Psoas muscle (tissue), 7 donors: ENCODE measurements at regions not wholly inside any gene's neighbourhood (a gene's known extent, or its start where the extent isn't known, plus 50 kb on each side); places are given as distances from the start of the nearest gene placed in this dataset.

Experiments used
- ATAC-seq, 4 donors: fragments of 200-7000 bp; cut with Tn5 transposase; one replicate each; pipeline ENCODE4 v1.9.1; 2020; ENCODE audit warnings: moderate library complexity in 3 of 4, mild to moderate bottlenecking in 2 of 4
- DNase-seq, 2 donors: peaks; one replicate each; pipeline ENCODE4 v3.0.0-alpha.2; 2020
- H3K27ac ChIP-seq: fragments of 200-600 bp; one replicate; pipeline ENCODE4 v1.8.0; 2022
- H3K27me3 ChIP-seq, 3 donors: fragments of 200-600 bp in 1 of 3; one replicate each; pipeline versions ENCODE4 v1.6.1 to v1.8.0; 2013 to 2022; ENCODE audit warnings: low read length in 2 of 3, mild to moderate bottlenecking in 2 of 3, moderate library complexity in 1 of 3; ENCODE audit not compliant: insufficient read depth in 3 of 3
- H3K36me3 ChIP-seq, 2 donors: fragments of 200-600 bp in 1 of 2; one replicate each; pipeline versions ENCODE4 v1.6.1 to v1.8.0; 2013 to 2022; ENCODE audit warnings: low read depth in 1 of 2, mild to moderate bottlenecking in 1 of 2, moderate library complexity in 1 of 2; ENCODE audit not compliant: insufficient read depth in 1 of 2
- H3K4me1 ChIP-seq: fragments of 200-600 bp; one replicate; pipeline ENCODE4 v1.8.0; 2022
- H3K4me3 ChIP-seq: fragments of 200-600 bp; one replicate; pipeline ENCODE4 v1.8.0; 2022; ENCODE audit warnings: mild to moderate bottlenecking
- H3K9me3 ChIP-seq: fragments of 200-600 bp; one replicate; pipeline ENCODE4 v1.8.0; 2022
- WGBS, 3 donors: extraction: QIAGEN DNeasy Blood & Tissue Kit; methylation state at CpG; one replicate each; pipeline versions ENCODE4 v1.1.6 to v1.1.7; 2013; 5-methylcytosine and 5-hydroxymethylcytosine counted together
- intact Hi-C, 2 donors: fragments of 100-400 bp; cut with DNase I; formaldehyde crosslinking; loops; one replicate each; pipeline versions ENCODE4 v1.11.0 to v1.14.2; 2022
- TF ChIP-seq, protein P1 (sequence below): fragments of 200-600 bp; IDR thresholded peaks from one replicate; pipeline ENCODE4 v1.8.0; 2022; ENCODE audit warnings: antibody characterized with exemption
- donor health status: healthy with polysubstance abuse.
- donor health status: DM: no; HTN: no; CAD: no; lungs with moderate emphysema.
- donor health status: Bipolar disorder and iron deficiency.
- donor health status: healthy.
- donor health status: DM: yes; HTN: yes; CAD: no.
- donor health status: DM: no; HTN: no; CAD: no.
- donor health status: DM: yes; HTN: yes; CAD: no.

DNA sequence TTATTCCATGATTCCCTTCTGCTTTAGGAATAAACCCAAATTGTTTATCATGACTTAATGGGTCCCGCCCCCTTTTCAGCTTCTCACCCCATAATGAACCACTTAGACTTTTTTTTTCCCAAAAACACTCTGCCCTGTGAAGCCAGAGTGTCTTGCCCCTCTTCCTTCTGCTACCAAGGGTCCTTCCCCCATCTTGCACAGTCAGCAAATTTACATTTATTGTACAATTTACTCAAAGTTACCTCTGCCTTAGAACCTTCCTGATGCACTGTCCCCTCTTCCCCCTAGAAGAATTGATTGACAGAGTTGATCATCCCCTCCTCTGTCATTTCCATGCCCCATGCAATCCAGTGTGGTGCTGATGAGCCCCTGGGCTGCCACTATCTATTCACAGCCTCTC lies 101.5 kb upstream of the PPP2R3A start:
- DNase-seq (no peak), ATAC-seq (no peak)
- WGBS, 3 donors: 88 to 90% (median 89%) methylated on average over 1 of the region's 1 CpG

DNA sequence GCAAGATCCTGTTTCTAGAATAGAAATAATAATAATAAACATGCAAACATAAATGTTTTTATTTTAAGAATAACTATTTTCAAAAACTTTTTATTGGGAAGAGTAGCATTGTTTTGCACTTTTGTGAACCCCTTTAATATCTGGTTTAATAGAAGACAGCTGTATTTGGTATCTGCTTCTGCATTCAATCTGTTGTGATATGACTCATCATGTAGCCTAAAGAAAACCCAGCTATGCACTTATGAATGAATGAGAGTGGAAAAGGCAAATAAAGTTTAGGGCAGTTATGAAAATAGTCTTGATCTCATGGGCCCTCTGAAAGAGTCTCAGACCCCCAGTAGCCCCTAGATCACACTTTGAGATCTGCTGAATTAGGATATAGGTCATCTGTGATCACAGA lies 100.4 kb upstream of the PPP2R3A start:
- Histone ChIP-seq H3K9me3 (no peaks in the 10 kb centered on the region), H3K36me3 (no peaks in the 10 kb centered on the region), H3K27ac (no peak overlapping the region), H3K27me3 (peaks cover 0 to 6% (median 0%) of the 10 kb centered on the region in 3 donors), H3K4me3 (no peak overlapping the region), H3K4me1 (no peaks in the 10 kb centered on the region)
- DNase-seq (no peak), ATAC-seq (no peak)
- TF ChIP-seq, protein P1, sequence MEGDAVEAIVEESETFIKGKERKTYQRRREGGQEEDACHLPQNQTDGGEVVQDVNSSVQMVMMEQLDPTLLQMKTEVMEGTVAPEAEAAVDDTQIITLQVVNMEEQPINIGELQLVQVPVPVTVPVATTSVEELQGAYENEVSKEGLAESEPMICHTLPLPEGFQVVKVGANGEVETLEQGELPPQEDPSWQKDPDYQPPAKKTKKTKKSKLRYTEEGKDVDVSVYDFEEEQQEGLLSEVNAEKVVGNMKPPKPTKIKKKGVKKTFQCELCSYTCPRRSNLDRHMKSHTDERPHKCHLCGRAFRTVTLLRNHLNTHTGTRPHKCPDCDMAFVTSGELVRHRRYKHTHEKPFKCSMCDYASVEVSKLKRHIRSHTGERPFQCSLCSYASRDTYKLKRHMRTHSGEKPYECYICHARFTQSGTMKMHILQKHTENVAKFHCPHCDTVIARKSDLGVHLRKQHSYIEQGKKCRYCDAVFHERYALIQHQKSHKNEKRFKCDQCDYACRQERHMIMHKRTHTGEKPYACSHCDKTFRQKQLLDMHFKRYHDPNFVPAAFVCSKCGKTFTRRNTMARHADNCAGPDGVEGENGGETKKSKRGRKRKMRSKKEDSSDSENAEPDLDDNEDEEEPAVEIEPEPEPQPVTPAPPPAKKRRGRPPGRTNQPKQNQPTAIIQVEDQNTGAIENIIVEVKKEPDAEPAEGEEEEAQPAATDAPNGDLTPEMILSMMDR: no peak
- intact Hi-C loops: no loop called here

More for the DNA sequence above, 101.5 kb upstream of the PPP2R3A start:
- Histone ChIP-seq H3K36me3 (no peaks in the 10 kb centered on the region), H3K9me3 (no peaks in the 10 kb centered on the region), H3K27me3 (peaks cover 0 to 6% (median 0%) of the 10 kb centered on the region in 3 donors), H3K27ac (no peak overlapping the region), H3K4me3 (no peak overlapping the region), H3K4me1 (no peaks in the 10 kb centered on the region)
- TF ChIP-seq, protein P1: no peak
- intact Hi-C loops: no loop called here

DNA sequence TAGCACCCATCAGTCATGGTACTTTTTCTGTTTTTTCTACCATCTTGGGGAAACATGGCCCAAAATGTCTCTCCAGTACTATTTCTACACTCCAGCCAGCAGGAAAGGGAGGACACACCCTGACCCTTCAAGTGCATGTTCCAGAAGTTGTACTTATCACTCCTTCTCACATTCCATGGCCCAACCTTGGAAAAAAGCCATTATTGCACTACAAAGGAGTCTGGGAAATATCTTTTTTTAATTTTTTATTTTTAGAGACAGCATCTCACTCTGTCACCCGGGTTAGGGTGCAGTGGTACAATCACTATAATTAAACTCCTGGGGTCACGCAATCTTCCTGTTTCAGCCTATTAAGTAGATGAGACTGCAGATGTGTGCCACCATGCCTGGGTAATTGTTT lies 100.0 kb upstream of the PPP2R3A start:
- intact Hi-C loops: no loop called here
- no peak for ATAC-seq

DNA sequence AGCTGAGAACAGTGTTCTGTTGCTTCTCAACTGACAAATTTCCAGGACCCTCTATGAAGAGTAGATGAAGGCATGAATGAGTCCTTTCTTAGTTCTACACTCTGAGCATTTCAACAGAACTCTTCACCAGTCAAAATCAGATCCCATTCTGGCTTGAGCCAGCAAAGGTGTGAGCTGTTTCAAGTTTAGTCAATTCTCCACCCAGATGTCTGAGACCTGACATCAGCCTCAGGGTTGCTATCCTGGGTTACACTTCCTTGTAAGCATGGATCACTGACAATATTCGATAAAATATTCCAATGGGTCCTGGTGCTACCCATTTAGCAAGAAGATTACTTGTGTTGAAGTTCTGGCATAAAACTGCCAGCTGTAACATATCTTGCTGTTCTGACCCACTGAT lies 97.6 kb upstream of the PPP2R3A start:
- WGBS, 3 donors: 67 to 91% (median 79%) methylated on average over 1 of the region's 1 CpG
- DNase-seq (no peak), ATAC-seq (no peak)
- Histone ChIP-seq H3K27me3 (no peaks in the 10 kb centered on the region), H3K4me1 (no peaks in the 10 kb centered on the region), H3K36me3 (no peaks in the 10 kb centered on the region), H3K27ac (no peak overlapping the region), H3K9me3 (no peaks in the 10 kb centered on the region), H3K4me3 (no peak overlapping the region)
- TF ChIP-seq, protein P1: no peak
- intact Hi-C loops: no loop called here

More for the DNA sequence above, 100.0 kb upstream of the PPP2R3A start:
- H3K27ac ChIP-seq: no peak overlapping the region
- H3K36me3 ChIP-seq: no peaks in the 10 kb centered on the region
- 51 to 74% (median 66%) methylated on average over 2 of the region's 2 CpGs for WGBS, 3 donors
- H3K4me1 ChIP-seq: no peaks in the 10 kb centered on the region
- H3K27me3 ChIP-seq: peaks cover 0 to 6% (median 0%) of the 10 kb centered on the region in 3 donors
- H3K9me3 ChIP-seq: no peaks in the 10 kb centered on the region
- H3K4me3 ChIP-seq: no peak overlapping the region
- DNase-seq: no peak
- TF ChIP-seq, protein P1: no peak

DNA sequence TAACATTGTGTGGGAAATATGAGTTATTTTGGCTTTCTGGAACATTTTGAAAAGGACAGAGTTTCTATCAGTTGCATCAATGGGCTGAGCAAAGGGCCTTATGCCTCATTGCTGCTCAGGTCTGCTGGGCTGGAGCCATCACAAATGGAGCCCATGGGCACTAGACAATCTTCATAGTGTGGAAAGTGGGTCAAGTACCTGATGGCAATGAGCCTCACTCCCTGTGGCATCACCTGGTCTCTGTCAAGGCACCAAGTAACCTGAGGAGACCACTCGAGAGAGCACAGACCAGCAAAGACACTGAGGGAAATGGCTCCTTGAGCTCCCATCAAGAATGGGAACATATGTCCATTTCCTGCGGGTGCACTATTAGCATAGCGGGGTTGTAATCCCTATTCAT lies 96.7 kb upstream of the PPP2R3A start:
- Histone ChIP-seq H3K27me3 (no peaks in the 10 kb centered on the region), H3K36me3 (no peaks in the 10 kb centered on the region), H3K4me1 (no peaks in the 10 kb centered on the region), H3K4me3 (no peak overlapping the region), H3K27ac (no peak overlapping the region), H3K9me3 (peaks cover 2% of the 10 kb centered on the region)
- WGBS, 3 donors: 84 to 91% (median 86%) methylated on average over 3 of the region's 3 CpGs
- intact Hi-C loops: no loop called here
- TF ChIP-seq, protein P1: no peak
- ATAC-seq (no peak), DNase-seq (no peak)
